ENCODE measurements at regions not wholly inside any gene's neighbourhood (a gene's known extent, or its start where the extent isn't known, plus 50 kb on each side); places are given as distances from the start of the nearest gene placed in this dataset.
A peak's percentile ranks its signal among the peaks of the same experiment; 100 is the strongest.

DNA sequence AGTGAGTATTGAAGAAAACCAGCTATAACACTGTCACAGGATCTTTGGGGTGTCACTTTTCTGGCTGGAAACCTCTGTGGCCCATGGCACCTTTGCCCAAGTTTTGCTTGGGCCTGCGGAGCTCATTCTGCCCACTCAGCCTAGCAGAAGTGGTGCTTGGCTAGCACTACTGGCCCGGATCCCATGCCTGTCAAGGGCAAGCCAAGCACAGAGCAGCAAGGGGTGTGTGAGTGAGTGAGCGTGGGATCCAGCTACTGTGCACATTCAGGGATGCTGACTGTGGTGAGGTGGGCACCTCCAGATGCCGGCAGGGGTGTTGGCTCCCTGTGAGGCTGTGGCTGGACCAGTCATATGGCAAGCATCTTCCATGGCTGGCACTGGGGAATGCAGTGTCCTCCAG lies 55.4 kb upstream of the RASGEF1B start:
- Histone ChIP-seq H2AFZ (ENCODE audit: low read length) (no peak overlapping the region), H3F3A (ENCODE audit: insufficient read depth, low read length) (no peaks in the 10 kb centered on the region), H3K27me3 (ENCODE audit: insufficient read depth, low read length) (no peaks in the 10 kb centered on the region), H3K79me2 (ENCODE audit: insufficient read depth, low read length) (no peaks in the 10 kb centered on the region), H3K4me2 (ENCODE audit: low read length) (no peak overlapping the region), H3K9me3 (ENCODE audit: low read length) (peaks cover 22% of the 10 kb centered on the region), H3K9me2 (ENCODE audit: low read depth, low read length) (no peaks in the 10 kb centered on the region), H3K9ac (ENCODE audit: low read length) (no peak overlapping the region), H3K4me1 (ENCODE audit: insufficient read depth, low read length, severe bottlenecking) (peaks cover 19% of the 10 kb centered on the region), H3K4me3 (ENCODE audit: low read depth, low read length, poor library complexity, severe bottlenecking) (no peak overlapping the region), H3K36me3 (ENCODE audit: insufficient read depth, low read length) (no peaks in the 10 kb centered on the region), H4K20me1 (ENCODE audit: insufficient read depth, low read length) (no peaks in the 10 kb centered on the region), H3K27ac (ENCODE audit: low read depth, low read length, poor library complexity, severe bottlenecking) (no peak overlapping the region)
- no peak for TF ChIP-seq EZH2 (IDR thresholded peaks at IDR 0.05; ENCODE audit: borderline replicate concordance, low read length)
- TF ChIP-seq, protein P1, sequence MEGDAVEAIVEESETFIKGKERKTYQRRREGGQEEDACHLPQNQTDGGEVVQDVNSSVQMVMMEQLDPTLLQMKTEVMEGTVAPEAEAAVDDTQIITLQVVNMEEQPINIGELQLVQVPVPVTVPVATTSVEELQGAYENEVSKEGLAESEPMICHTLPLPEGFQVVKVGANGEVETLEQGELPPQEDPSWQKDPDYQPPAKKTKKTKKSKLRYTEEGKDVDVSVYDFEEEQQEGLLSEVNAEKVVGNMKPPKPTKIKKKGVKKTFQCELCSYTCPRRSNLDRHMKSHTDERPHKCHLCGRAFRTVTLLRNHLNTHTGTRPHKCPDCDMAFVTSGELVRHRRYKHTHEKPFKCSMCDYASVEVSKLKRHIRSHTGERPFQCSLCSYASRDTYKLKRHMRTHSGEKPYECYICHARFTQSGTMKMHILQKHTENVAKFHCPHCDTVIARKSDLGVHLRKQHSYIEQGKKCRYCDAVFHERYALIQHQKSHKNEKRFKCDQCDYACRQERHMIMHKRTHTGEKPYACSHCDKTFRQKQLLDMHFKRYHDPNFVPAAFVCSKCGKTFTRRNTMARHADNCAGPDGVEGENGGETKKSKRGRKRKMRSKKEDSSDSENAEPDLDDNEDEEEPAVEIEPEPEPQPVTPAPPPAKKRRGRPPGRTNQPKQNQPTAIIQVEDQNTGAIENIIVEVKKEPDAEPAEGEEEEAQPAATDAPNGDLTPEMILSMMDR (IDR thresholded peaks at IDR 0.05; ENCODE audit: low read length): no peak

DNA sequence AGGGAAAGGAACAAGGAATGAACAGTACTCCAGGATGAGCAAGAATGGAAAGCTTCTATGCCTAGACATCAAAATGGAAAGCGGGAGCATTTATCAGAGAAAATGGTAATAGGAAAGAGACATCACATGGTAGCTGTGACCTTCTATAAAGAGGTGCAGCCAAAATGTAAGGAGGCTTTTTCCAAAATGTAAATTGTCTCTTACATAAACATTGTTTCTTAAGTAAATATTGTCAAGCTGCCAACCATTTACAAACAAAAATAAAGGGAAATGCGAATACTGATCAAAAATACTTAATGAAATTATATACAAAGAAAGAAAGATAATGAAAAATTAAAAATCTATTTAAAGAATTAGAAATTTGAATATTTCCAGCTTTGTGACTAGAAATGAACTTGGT lies 55.0 kb upstream of the RASGEF1B start:
- Histone ChIP-seq H3K9me3 (ENCODE audit: low read length) (peaks cover 22% of the 10 kb centered on the region), H3F3A (ENCODE audit: insufficient read depth, low read length) (no peaks in the 10 kb centered on the region), H3K9me2 (ENCODE audit: low read depth, low read length) (no peaks in the 10 kb centered on the region), H3K79me2 (ENCODE audit: insufficient read depth, low read length) (no peaks in the 10 kb centered on the region), H3K27me3 (ENCODE audit: insufficient read depth, low read length) (no peaks in the 10 kb centered on the region), H3K36me3 (ENCODE audit: insufficient read depth, low read length) (no peaks in the 10 kb centered on the region), H3K4me1 (ENCODE audit: insufficient read depth, low read length, severe bottlenecking) (peaks cover 19% of the 10 kb centered on the region), H3K9ac (ENCODE audit: low read length) (no peak overlapping the region), H4K20me1 (ENCODE audit: insufficient read depth, low read length) (no peaks in the 10 kb centered on the region), H3K4me2 (ENCODE audit: low read length) (no peak overlapping the region), H3K4me3 (ENCODE audit: low read depth, low read length, poor library complexity, severe bottlenecking) (no peak overlapping the region), H2AFZ (ENCODE audit: low read length) (no peak overlapping the region), H3K27ac (ENCODE audit: low read depth, low read length, poor library complexity, severe bottlenecking) (no peak overlapping the region)
- TF ChIP-seq, protein P1 (IDR thresholded peaks at IDR 0.05; ENCODE audit: low read length): no peak
- TF ChIP-seq EZH2 (IDR thresholded peaks at IDR 0.05; ENCODE audit: borderline replicate concordance, low read length): no peak

DNA sequence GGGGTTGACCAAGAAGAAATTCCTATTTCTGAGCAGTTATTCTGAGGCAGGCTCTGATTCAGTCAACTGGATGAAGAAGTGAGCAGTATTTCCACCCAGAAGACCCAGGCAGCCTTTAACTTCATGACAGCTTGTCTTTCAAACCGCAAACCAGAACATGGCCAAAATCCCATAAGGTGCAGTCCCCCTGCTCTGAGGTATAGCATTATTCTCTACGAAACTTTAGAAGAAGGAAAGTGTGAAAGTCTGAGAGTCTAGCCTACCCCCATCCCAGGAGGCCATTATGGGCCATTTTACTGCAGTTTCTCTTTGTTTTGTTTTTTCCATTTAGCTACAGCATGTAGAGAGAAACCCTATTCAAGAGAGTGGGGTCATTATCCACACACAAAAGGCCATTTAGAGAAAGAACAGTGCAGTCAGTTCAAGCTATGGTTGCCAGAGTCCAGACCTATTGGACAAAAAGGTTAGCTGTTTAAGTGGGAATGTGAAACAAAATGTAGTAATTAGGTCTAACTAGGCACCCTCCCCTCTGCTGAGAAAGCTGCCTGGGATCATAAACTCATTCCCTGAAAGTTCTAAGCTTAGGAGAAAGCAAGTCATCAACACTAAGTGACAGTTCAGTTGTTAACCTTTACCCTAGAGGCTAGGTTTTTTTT lies 52.1 kb upstream of the RASGEF1B start:
- peaks cover 19% of the 10 kb centered on the region for H3K9me3 ChIP-seq (ENCODE audit: low read length)
- H3K9ac ChIP-seq (ENCODE audit: low read length): no peak overlapping the region
- no peaks in the 10 kb centered on the region for H3F3A ChIP-seq (ENCODE audit: insufficient read depth, low read length)
- H4K20me1 ChIP-seq (ENCODE audit: insufficient read depth, low read length): no peaks in the 10 kb centered on the region
- H3K4me3 ChIP-seq (ENCODE audit: low read depth, low read length, poor library complexity, severe bottlenecking): no peak overlapping the region
- peak overlapping the region; percentile 25; the same call in 1 of the 2 replicates for H3K4me2 ChIP-seq (ENCODE audit: low read length)
- no peak for TF ChIP-seq EZH2 (IDR thresholded peaks at IDR 0.05; ENCODE audit: borderline replicate concordance, low read length)
- TF ChIP-seq, protein P1 (IDR thresholded peaks at IDR 0.05; ENCODE audit: low read length): no peak
- peak overlapping the region; percentile 24; the same call in 1 of the 2 replicates for H2AFZ ChIP-seq (ENCODE audit: low read length)
- H3K4me1 ChIP-seq (ENCODE audit: insufficient read depth, low read length, severe bottlenecking): peaks cover 35% of the 10 kb centered on the region
- peak overlapping the region; percentile 18 for H3K27ac ChIP-seq (ENCODE audit: low read depth, low read length, poor library complexity, severe bottlenecking)
- no peaks in the 10 kb centered on the region for H3K27me3 ChIP-seq (ENCODE audit: insufficient read depth, low read length)
- no peaks in the 10 kb centered on the region for H3K36me3 ChIP-seq (ENCODE audit: insufficient read depth, low read length)
- no peaks in the 10 kb centered on the region for H3K9me2 ChIP-seq (ENCODE audit: low read depth, low read length)
- H3K79me2 ChIP-seq (ENCODE audit: insufficient read depth, low read length): no peaks in the 10 kb centered on the region

Data from OCI-LY1 (cell line).